ENCODE measurements at regions not wholly inside any gene's neighbourhood (a gene's known extent, or its start where the extent isn't known, plus 50 kb on each side); places are given as distances from the start of the nearest gene placed in this dataset.

DNA sequence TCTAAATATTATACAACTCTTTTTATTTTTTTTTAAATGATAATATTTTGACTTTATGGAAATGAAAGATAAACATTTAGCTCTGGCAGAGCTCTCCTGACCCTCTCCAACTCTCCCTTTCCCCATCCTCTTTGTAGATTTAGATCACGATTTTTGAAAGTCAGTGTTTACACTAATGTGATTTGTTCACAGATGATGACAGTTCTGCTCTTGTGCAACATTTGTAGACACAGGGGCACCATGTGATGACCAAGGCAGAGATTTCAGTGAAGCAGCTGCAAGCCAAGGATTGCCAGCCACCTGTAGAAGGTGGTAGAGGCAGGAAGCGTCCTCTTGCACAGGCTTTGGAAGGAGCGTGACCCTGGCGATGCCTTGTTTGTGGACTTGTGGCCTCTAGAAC lies 483.2 kb downstream of the QKI start:
- Histone ChIP-seq H3K4me3 (no peak overlapping the region), H3K27ac (no peak overlapping the region), H3K4me1 (replicated peaks in 1 of 2) (peaks cover 8 to 10% of the 10 kb centered on the region in 2 donors)
- 14 to 92% (median 68%) methylated on average over 1 to 4 of the region's 4 CpGs; no CpG with 5 or more reads in 1 of the 10 experiments for WGBS, 10 experiments
- ATAC-seq (replicated peaks in 6 of 8), result no peak
- in situ Hi-C loops (cut with MboI; ENCODE audit: low pct_unique_long_range_greater_than_20kb in 2 of 9, low sequenced_read_pairs in 9 of 9, unreplicated experiment in 9 of 9), result no loop called here

- H3K4me3 ChIP-seq, result no peak overlapping the region
- ATAC-seq (replicated peaks in 6 of 8), result no peak
These were observed 482.5 kb downstream of the QKI start for GRCh38 chr6:163897030-163897429.

DNA sequence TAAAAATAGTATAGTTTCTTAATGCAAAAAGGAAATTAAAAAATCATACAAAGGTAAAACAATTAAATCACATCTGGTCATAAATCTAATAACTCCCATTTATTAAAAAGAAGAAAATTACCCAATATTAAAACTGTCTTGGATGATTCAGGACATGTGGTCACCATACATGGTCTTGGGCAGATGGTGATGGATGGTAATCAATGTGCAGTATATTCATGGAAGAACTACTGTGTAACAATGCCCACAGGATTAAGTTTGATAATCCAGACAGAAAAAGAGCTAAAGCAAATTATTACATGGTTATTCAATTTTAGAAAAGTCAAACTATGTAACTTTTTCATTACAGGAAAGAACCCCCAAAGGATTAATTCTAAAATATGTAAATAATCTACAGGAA lies 480.6 kb downstream of the QKI start:
- ATAC-seq (replicated peaks in 6 of 8), result peak in 2 of 8 experiments; percentile 57 to 60
- H3K27ac ChIP-seq, result no peak overlapping the region
- H3K4me3 ChIP-seq, result no peak overlapping the region
- in situ Hi-C loops (cut with MboI; ENCODE audit: low pct_unique_long_range_greater_than_20kb in 2 of 9, low sequenced_read_pairs in 9 of 9, unreplicated experiment in 9 of 9), result no loop called here
- H3K4me1 ChIP-seq (replicated peaks in 1 of 2), result peaks cover 0 to 3% of the 10 kb centered on the region in 2 donors

More at GRCh38 chr6:163897030-163897429, 482.5 kb downstream of the QKI start:
- 0 to 100% (median 78%) methylated on average over 1 to 8 of the region's 8 CpGs; no CpG with 5 or more reads in 2 of the 10 experiments for WGBS, 10 experiments
- H3K4me1 ChIP-seq (replicated peaks in 1 of 2), result peaks cover 8 to 10% of the 10 kb centered on the region in 2 donors
- H3K27ac ChIP-seq, result no peak overlapping the region
- in situ Hi-C loops (cut with MboI; ENCODE audit: low pct_unique_long_range_greater_than_20kb in 2 of 9, low sequenced_read_pairs in 9 of 9, unreplicated experiment in 9 of 9), result no loop called here

- in situ Hi-C loops (cut with MboI; ENCODE audit: low pct_unique_long_range_greater_than_20kb in 2 of 9, low sequenced_read_pairs in 9 of 9, unreplicated experiment in 9 of 9), result no loop called here
- Histone ChIP-seq H3K27ac (no peak overlapping the region), H3K4me1 (replicated peaks in 1 of 2) (peaks cover 0 to 2% of the 10 kb centered on the region in 2 donors), H3K4me3 (no peak overlapping the region)
- no peak for ATAC-seq (replicated peaks in 6 of 8)
- 54 to 100% (median 93%) methylated on average over 2 to 4 of the region's 4 CpGs; no CpG with 5 or more reads in 1 of the 10 experiments for WGBS, 10 experiments
These were observed 479.2 kb downstream of the QKI start for GRCh38 chr6:163893609-163894189.

DNA sequence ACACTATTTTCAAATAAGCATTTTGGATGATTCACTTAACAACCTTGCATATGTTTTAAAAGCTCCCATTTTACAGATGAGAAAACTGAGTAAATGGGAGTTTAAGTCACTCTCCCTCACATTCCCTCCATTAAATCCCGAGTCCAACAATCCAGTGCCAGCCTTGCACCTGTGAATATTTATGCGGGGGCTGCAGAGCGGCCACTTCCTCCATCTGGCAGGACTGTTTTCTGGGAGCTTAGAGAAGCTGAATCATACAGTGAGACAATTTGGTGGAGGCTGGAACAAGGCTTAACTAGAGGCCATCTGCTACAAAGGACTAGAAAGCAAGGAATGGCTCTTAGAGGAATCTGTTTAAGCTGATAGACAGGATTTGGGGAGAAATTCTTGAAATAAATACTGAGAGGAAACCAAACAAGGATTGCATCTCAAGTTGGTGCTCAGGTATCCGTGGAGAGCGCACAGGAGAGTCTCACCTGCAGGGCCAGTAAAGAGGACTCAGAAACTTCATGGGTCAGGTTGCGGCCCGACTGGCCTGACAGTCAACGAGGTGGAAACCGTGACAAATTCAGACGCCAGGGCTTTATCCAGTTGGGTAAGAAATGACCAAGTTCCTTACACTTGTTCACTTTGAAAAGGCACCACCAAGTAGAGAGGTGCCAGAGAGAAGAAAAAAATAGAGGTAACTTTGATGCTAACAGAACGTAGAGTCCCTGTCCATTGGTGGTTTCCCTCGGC lies 478.5 kb downstream of the QKI start:
- no peak overlapping the region for H3K4me3 ChIP-seq
- no peak overlapping the region for H3K27ac ChIP-seq
- peaks cover 0 to 2% of the 10 kb centered on the region in 2 donors for H3K4me1 ChIP-seq (replicated peaks in 1 of 2)
- in situ Hi-C loops (cut with MboI; ENCODE audit: low pct_unique_long_range_greater_than_20kb in 2 of 9, low sequenced_read_pairs in 9 of 9, unreplicated experiment in 9 of 9), result no loop called here
- WGBS, 10 experiments, result 69 to 100% (median 91%) methylated on average over 3 to 8 of the region's 12 CpGs; no CpG with 5 or more reads in 2 of the 10 experiments
- ATAC-seq (replicated peaks in 6 of 8), result no peak

DNA sequence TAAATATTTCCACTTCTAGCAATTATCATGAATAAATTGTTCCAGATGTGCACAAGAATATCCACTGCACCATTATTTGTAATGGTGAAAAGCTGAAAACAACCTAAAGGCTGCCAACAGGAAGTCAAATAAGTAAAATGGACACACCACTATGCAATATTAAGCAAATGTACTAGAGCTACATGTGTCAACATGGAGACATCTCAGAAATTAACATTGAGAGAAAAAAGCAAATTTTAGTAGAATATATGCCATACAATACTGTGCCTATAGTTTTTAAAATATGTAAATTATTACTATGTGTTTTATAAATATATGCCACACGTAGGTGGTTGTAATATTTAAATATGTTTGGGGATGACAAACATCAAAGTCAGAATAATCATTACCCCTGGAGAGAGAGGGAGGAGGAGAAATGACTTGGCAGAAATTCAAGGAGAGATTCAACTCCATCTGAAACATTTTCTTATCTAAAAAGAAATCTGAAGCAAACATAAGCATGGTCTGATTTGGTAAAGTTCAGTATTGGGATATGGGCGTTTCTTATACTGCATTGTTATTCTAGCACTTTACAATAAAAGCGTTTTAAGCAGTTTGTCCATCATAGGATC lies 475.5 kb downstream of the QKI start:
- H3K4me1 ChIP-seq (replicated peaks in 1 of 2), result no peaks in the 10 kb centered on the region
- in situ Hi-C loops (cut with MboI; ENCODE audit: low pct_unique_long_range_greater_than_20kb in 2 of 9, low sequenced_read_pairs in 9 of 9, unreplicated experiment in 9 of 9), result no loop called here
- no peak overlapping the region for H3K27ac ChIP-seq
- H3K4me3 ChIP-seq, result no peak overlapping the region
- 0 to 100% (median 78%) methylated on average over 1 to 3 of the region's 3 CpGs for WGBS, 10 experiments
- peak in 3 of 8 experiments; percentile 54 to 83 (median 64) for ATAC-seq (replicated peaks in 6 of 8)

DNA sequence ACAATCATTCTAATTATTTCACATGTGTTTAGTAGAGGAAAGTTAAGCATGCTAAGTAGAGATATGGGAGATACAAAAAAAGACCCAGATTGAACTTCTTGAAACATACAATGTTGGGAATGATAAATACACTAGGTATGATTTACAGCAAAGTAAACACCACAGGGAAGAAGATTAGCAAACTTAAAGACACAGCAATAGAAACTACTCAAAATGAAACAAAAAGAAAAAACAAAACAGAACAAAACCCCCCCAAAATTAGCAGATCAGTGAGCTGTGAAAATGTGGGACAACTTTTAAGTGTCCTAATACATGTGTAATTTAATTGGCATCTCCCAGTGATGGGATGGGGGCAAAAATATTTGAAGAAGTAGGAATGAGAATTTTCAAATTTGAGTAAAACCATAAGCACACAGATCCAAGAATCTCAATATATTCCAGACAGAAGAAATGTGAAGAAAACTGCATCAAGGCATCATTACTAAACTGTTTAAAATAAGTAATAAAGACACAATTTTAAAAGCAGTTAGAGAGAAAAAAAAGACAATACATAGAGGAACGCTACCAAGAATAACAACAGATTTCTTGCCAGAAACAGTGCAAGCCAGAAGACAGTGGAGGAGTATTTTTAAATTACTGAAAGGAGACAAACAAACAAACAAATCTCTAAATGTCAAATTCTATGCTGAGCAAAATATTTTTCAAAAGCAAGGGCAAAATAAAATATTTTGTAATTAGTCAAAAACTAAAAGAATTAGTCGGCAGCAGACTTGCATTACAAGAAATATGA lies 473.7 kb downstream of the QKI start:
- Histone ChIP-seq H3K27ac (no peak overlapping the region), H3K4me1 (replicated peaks in 1 of 2) (no peaks in the 10 kb centered on the region), H3K4me3 (no peak overlapping the region)
- WGBS, 10 experiments, result 34 to 100% (median 96%) methylated on average over 2 of the region's 2 CpGs
- in situ Hi-C loops (cut with MboI; ENCODE audit: low pct_unique_long_range_greater_than_20kb in 2 of 9, low sequenced_read_pairs in 9 of 9, unreplicated experiment in 9 of 9), result no loop called here
- no peak for ATAC-seq (replicated peaks in 6 of 8)

DNA sequence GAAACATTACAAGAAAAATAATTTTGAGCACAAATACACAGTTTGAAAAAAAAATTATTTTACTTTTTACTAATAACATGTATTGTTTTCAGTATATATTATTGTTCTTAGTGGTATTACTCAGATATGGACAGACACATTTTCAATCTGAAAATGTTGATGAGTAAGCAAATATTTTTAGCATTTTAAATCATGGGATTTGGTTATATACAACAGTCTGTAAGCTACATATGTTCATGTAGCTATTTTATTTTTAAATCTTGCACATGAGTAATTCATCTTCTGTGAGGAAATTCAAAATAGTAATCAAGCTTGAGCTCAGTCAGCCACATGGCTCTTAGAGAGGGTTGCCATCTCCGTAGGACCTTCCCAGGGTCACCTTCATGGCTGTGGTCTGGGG lies 471.9 kb downstream of the QKI start:
- no peak overlapping the region for H3K4me3 ChIP-seq
- ATAC-seq (replicated peaks in 6 of 8), result no peak
- no peaks in the 10 kb centered on the region for H3K4me1 ChIP-seq (replicated peaks in 1 of 2)
- in situ Hi-C loops (cut with MboI; ENCODE audit: low pct_unique_long_range_greater_than_20kb in 2 of 9, low sequenced_read_pairs in 9 of 9, unreplicated experiment in 9 of 9), result no loop called here
- WGBS, 10 experiments, result 0 to 100% (median 55%) methylated on average over 1 of the region's 1 CpG; no CpG with 5 or more reads in 4 of the 10 experiments
- no peak overlapping the region for H3K27ac ChIP-seq

DNA sequence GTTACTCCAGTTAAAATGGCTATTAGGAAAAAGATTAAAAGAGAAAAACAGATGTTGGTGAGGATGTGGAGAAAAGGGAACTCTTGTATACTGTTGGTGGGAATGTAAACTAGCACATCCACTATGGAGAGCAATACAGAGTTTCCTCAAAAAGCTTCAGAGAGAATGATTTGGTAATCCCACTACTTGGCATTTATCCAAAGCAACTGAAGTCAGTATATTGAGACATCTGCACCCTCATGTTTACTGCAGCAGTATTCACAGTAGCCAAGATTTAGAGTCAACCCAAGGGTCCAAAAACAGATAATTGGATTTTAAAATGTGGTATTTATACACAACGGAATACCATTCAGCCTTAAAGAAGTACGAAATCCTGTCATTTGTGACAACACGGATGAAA lies 469.5 kb downstream of the QKI start:
- WGBS, 10 experiments, result 27 to 100% (median 100%) methylated on average over 2 to 3 of the region's 3 CpGs
- no peak for ATAC-seq (replicated peaks in 6 of 8)

GRCh38 chr6:163878698-163879097 lies 464.2 kb downstream of the QKI start:
- no peak overlapping the region for H3K4me3 ChIP-seq
- in situ Hi-C loops (cut with MboI; ENCODE audit: low pct_unique_long_range_greater_than_20kb in 2 of 9, low sequenced_read_pairs in 9 of 9, unreplicated experiment in 9 of 9), result no loop called here
- no peak overlapping the region for H3K27ac ChIP-seq
- H3K4me1 ChIP-seq (replicated peaks in 1 of 2), result no peaks in the 10 kb centered on the region
- WGBS, 10 experiments, result 31 to 89% (median 64%) methylated on average over 1 to 2 of the region's 2 CpGs; no CpG with 5 or more reads in 2 of the 10 experiments
- no peak for ATAC-seq (replicated peaks in 6 of 8)

More for the DNA sequence above, 469.5 kb downstream of the QKI start:
- H3K27ac ChIP-seq, result no peak overlapping the region
- H3K4me3 ChIP-seq, result no peak overlapping the region
- no peaks in the 10 kb centered on the region for H3K4me1 ChIP-seq (replicated peaks in 1 of 2)
- in situ Hi-C loops (cut with MboI; ENCODE audit: low pct_unique_long_range_greater_than_20kb in 2 of 9, low sequenced_read_pairs in 9 of 9, unreplicated experiment in 9 of 9), result no loop called here

DNA sequence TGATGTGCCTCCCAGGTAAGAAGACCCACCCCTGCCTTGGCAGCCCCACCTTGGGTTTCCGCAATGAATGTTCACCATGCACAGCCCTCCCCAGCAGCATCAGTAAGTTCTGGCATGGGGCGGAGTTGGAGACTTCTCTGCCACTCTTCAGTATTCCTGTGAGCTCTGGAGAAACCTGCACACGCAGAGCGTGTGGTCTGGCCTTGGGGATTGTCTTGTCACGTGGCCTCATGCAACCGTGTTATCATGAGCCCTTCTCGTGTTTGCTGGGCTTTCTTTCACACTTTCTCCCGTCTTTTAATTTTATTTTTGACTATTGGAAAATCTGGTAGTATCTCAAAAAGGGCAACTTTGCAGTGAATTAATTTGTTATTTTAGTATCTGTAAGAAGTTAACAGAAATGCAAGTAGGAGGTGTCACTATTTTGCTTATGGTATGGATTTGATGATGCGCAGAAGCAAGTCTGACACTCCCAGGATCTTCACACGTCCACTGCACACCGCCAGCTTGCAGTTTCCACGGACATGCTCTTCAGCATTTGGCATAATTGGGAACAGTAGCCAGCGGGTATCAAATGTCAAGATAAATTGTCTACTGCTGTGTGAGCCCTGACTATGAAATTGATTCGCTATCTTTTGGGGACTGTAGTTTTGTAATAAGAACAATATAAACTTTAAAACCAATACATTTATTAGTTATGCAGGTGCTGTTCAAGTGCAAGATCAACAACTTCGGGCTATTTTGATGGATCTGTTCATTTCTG lies 463.5 kb downstream of the QKI start:
- in situ Hi-C loops (cut with MboI; ENCODE audit: low pct_unique_long_range_greater_than_20kb in 2 of 9, low sequenced_read_pairs in 9 of 9, unreplicated experiment in 9 of 9), result no loop called here
- ATAC-seq (replicated peaks in 6 of 8), result no peak
- H3K27ac ChIP-seq, result no peak overlapping the region
- H3K4me1 ChIP-seq (replicated peaks in 1 of 2), result no peaks in the 10 kb centered on the region
- 35 to 100% (median 91%) methylated on average over 1 to 14 of the region's 15 CpGs for WGBS, 10 experiments
- no peak overlapping the region for H3K4me3 ChIP-seq

DNA sequence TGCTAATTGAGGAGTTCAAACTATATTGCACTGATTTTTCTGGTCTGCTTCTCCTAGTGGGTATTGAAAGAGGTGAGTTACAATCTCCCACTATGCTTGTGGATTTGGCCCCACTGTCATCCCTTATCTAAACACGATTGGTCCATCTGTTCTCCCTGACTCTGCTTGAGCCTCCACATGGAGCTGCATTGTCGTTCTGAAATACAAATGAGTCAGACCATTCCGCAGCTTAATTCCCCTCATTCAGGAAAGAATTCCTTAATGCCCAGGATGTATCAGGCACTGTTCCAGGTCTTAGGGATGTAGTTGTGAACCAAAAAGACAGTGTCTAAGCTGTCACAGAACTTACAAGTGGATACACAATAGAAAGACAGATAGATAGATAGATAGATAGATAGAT lies 461.9 kb downstream of the QKI start:
- no peak for ATAC-seq (replicated peaks in 6 of 8)
- in situ Hi-C loops (cut with MboI; ENCODE audit: low pct_unique_long_range_greater_than_20kb in 2 of 9, low sequenced_read_pairs in 9 of 9, unreplicated experiment in 9 of 9), result no loop called here
- Histone ChIP-seq H3K4me1 (replicated peaks in 1 of 2) (no peaks in the 10 kb centered on the region), H3K4me3 (no peak overlapping the region), H3K27ac (no peak overlapping the region)
- 33 to 100% (median 76%) methylated on average over 1 to 3 of the region's 3 CpGs; no CpG with 5 or more reads in 1 of the 10 experiments for WGBS, 10 experiments
